Glomerular endothelial cell (primary cell): ENCODE measurements at regions not wholly inside any gene's neighbourhood (a gene's known extent, or its start where the extent isn't known, plus 50 kb on each side); places are given as distances from the start of the nearest gene placed in this dataset.
A peak's percentile ranks its signal among the peaks of the same experiment; 100 is the strongest.
"Not testable (repeated sequence)": the region's sequence is repeated elsewhere in the genome, so short reads cannot be mapped to it uniquely, and the experiment has no call there.

ENCODE experiments used
- DNase-seq: peaks from one replicate; pipeline ENCODE4 v3.0.0-alpha.2; 2011; ENCODE audit warnings: low read depth, low spot score; ENCODE audit errors: extremely low read depth

GRCh38 chr12:95358111-95359083 lies 115.6 kb upstream of the METAP2 start:
- DNase-seq, result peak; percentile 58

- no peak for DNase-seq
Measured at GRCh38 chr12:95365912-95366311, 108.0 kb upstream of the METAP2 start.

GRCh38 chr12:95368931-95369330 lies 105.0 kb upstream of the METAP2 start:
- no peak for DNase-seq

- no peak for DNase-seq
Measured at GRCh38 chr12:95371571-95371970, 102.4 kb upstream of the METAP2 start.

GRCh38 chr12:95379481-95379880 lies 94.5 kb upstream of the METAP2 start:
- not testable (repeated sequence) for DNase-seq

GRCh38 chr12:95380334-95380733 lies 93.6 kb upstream of the METAP2 start:
- DNase-seq, result not testable (repeated sequence)

- no peak for DNase-seq
Measured at GRCh38 chr12:95380997-95381786, 92.8 kb upstream of the METAP2 start.

GRCh38 chr12:95383920-95384319 lies 90.0 kb upstream of the METAP2 start:
- DNase-seq, result not testable (repeated sequence)

GRCh38 chr12:95384785-95385184 lies 89.2 kb upstream of the METAP2 start:
- DNase-seq, result no peak

GRCh38 chr12:95385246-95386035 lies 88.5 kb upstream of the METAP2 start:
- DNase-seq, result no peak

- no peak for DNase-seq
Measured at GRCh38 chr12:95386051-95386450, 87.9 kb upstream of the METAP2 start.

- not testable (repeated sequence) for DNase-seq
Measured at GRCh38 chr12:95388260-95388659, 85.7 kb upstream of the METAP2 start.

- DNase-seq, result no peak
Measured at GRCh38 chr12:95390192-95390591, 83.8 kb upstream of the METAP2 start.

- DNase-seq, result no peak
Measured at GRCh38 chr12:95390932-95391331, 83.0 kb upstream of the METAP2 start.

- no peak for DNase-seq
Measured at GRCh38 chr12:95393191-95393790, 80.7 kb upstream of the METAP2 start.

GRCh38 chr12:95395696-95396095 lies 78.3 kb upstream of the METAP2 start:
- no peak for DNase-seq

- no peak for DNase-seq
Measured at GRCh38 chr12:95396849-95397468, 77.0 kb upstream of the METAP2 start.

GRCh38 chr12:95397571-95397970 lies 76.4 kb upstream of the METAP2 start:
- DNase-seq, result no peak

- no peak for DNase-seq
Measured at GRCh38 chr12:95402096-95402495, 71.9 kb upstream of the METAP2 start.

GRCh38 chr12:95408201-95408600 lies 65.8 kb upstream of the METAP2 start:
- DNase-seq, result no peak
